ENCODE measurements at regions not wholly inside any gene's neighbourhood (a gene's known extent, or its start where the extent isn't known, plus 50 kb on each side); places are given as distances from the start of the nearest gene placed in this dataset.

DNA sequence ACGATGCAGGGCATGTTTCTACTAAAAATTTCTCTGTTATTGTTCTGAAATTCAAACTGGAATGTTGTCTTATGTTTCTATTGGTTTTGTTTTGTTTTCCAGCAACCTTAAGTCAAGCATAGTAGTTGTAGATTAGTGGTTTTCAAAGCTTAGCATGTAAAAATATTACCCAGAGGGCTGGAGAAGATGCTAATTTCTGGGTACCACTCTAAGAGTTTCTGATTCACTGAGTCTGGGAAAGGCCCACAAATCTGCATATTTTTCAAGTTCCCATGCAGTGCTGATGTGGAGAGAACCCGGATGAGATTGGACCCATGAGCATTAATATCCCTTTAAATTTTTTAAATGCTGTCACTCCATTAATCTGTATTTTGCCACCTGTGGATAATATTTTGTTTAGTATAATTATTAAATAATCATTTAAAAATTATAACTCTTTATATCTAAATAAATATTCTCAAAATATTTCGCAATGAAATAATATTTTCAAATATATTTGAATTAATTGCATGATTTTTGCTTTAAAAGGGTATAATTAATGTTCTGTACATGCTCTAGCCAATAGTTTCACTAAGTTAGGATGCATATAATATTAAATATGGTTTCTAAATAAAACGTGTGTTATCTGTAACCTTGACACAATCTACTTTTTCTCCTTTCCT lies 1274.7 kb upstream of the CADM2 start:
- TF ChIP-seq, protein P1, sequence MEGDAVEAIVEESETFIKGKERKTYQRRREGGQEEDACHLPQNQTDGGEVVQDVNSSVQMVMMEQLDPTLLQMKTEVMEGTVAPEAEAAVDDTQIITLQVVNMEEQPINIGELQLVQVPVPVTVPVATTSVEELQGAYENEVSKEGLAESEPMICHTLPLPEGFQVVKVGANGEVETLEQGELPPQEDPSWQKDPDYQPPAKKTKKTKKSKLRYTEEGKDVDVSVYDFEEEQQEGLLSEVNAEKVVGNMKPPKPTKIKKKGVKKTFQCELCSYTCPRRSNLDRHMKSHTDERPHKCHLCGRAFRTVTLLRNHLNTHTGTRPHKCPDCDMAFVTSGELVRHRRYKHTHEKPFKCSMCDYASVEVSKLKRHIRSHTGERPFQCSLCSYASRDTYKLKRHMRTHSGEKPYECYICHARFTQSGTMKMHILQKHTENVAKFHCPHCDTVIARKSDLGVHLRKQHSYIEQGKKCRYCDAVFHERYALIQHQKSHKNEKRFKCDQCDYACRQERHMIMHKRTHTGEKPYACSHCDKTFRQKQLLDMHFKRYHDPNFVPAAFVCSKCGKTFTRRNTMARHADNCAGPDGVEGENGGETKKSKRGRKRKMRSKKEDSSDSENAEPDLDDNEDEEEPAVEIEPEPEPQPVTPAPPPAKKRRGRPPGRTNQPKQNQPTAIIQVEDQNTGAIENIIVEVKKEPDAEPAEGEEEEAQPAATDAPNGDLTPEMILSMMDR (IDR thresholded peaks at IDR 0.05; ENCODE audit: control insufficient read depth, extremely low read depth, insufficient read depth), result no peak
- H3K4me3 ChIP-seq (ENCODE audit: low read depth, low read length), result no peak overlapping the region
- DNase-seq (ENCODE audit: low read depth), result no peak

DNA sequence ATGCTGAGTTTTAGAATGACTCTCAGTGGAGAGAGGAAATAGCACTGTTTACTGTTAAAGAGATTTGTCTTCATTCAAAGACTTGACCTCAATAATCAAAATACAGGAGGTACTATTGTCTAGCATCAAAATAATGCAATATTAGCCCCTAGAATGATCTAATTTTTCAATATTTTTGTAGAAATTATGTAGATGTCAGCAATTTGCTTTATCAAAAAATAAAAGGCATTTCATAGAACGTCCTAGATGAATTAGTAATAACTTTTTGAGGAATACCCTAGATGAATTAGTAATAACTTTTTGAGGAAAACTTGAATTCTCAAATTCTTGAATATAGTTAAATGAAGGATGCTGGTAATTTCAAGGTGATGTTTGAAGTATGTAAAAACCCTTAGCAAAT lies 1252.1 kb upstream of the CADM2 start:
- TF ChIP-seq, protein P1 (IDR thresholded peaks at IDR 0.05; ENCODE audit: control insufficient read depth, extremely low read depth, insufficient read depth), result no peak
- H3K4me3 ChIP-seq (ENCODE audit: low read depth, low read length), result no peak overlapping the region
- DNase-seq (ENCODE audit: low read depth), result no peak

DNA sequence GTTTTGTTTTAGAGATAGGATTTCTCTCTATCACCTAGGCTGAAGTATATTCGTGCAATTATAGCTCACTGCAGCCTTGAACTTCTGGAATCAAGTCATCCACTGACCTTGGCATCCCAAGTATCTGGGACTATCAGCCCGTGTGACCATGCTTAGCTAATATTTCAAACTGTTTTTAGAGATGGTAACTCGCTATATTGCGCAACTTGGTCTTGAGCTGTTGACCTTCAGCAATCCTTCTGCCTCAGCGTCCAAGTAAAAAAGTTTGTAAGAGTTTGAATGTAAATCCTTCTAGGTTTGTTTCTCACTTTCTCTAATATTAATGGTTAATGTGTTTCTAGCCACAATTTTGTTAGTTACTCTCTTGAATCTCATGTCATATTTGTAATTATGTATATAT lies 1243.5 kb upstream of the CADM2 start:
- H3K4me3 ChIP-seq (ENCODE audit: low read depth, low read length), result no peak overlapping the region
- no peak for DNase-seq (ENCODE audit: low read depth)
- TF ChIP-seq, protein P1 (IDR thresholded peaks at IDR 0.05; ENCODE audit: control insufficient read depth, extremely low read depth, insufficient read depth), result no peak

DNA sequence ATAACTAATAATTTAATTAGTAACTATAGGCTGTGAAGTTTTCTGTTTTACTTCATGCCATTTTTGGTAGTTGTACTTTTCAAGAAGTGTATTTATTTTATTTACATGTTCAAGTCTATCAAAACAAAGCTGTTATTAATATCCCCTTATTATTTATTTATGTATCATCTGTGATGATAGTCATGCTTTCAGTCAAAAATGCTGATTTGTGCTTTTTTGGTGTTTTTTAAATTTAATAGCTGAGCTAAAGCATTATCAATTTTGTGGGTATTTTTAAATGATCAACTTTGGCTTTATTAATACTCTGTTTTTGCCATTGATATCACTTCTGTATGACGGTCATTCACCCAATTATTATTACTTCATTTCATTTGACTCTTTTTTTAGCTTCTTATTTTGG lies 1229.2 kb upstream of the CADM2 start:
- DNase-seq (ENCODE audit: low read depth), result no peak
- TF ChIP-seq, protein P1 (IDR thresholded peaks at IDR 0.05; ENCODE audit: control insufficient read depth, extremely low read depth, insufficient read depth), result no peak
- no peak overlapping the region for H3K4me3 ChIP-seq (ENCODE audit: low read depth, low read length)

DNA sequence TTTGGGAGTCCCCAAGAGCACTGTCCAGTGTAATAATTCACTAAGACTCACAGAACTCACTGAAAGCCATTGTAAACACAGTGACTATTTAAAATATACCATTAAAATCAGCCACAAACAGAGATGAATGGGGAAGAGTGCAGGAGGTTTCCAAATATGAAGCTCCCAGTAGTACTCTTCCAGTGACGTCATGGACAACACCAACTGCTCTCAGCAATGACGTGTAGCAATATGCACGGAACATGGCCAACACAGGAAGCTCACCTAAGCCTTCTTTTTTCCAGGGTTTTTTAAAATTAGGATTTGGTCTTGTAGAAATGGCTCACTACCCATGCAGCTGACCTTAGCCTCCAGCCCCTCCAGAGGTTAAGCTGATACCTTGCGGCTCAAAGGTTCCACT lies 1224.1 kb upstream of the CADM2 start:
- DNase-seq (ENCODE audit: low read depth), result no peak
- H3K4me3 ChIP-seq (ENCODE audit: low read depth, low read length), result no peak overlapping the region
- TF ChIP-seq, protein P1 (IDR thresholded peaks at IDR 0.05; ENCODE audit: control insufficient read depth, extremely low read depth, insufficient read depth), result no peak

DNA sequence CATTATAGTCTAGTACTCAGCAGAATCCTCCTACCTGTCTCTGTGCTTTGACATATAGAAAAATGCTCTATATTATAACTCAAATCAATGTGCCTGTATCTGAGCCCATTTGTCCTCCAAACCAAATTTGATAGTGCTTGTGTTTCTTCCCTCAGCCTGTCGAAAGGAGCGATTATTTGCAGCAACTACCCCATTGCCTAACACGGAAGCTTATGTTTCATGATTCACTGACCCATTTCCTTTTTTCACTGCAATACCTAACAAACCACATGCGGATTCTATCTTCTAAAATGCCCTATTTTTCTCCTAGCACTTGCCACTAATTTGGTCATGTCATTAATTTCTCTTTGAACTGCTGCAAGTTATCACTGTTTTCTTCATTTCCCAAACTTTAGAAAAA lies 1220.6 kb upstream of the CADM2 start:
- no peak overlapping the region for H3K4me3 ChIP-seq (ENCODE audit: low read depth, low read length)
- TF ChIP-seq, protein P1 (IDR thresholded peaks at IDR 0.05; ENCODE audit: control insufficient read depth, extremely low read depth, insufficient read depth), result no peak
- DNase-seq (ENCODE audit: low read depth), result no peak

DNA sequence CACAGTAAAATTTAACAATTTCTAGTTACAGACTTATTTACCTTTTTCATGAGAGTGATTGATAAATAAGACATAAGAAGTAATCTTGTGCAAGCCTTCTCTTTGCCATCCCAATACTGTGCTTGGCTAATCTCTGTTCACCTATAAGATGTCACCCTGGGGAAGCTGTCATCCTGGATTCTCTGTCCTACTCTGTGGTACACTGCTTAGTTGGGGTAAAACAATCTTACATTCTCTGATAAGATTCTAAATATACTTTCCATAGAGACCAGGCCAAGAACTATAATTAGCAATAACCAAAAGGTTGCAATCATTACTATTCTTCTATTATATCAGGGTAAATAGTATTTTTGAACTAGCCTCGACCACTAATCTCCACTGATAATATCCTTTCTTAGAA lies 1218.3 kb upstream of the CADM2 start:
- TF ChIP-seq, protein P1 (IDR thresholded peaks at IDR 0.05; ENCODE audit: control insufficient read depth, extremely low read depth, insufficient read depth), result no peak
- DNase-seq (ENCODE audit: low read depth), result no peak
- H3K4me3 ChIP-seq (ENCODE audit: low read depth, low read length), result no peak overlapping the region
